ENCODE measurements at regions not wholly inside any gene's neighbourhood (a gene's known extent, or its start where the extent isn't known, plus 50 kb on each side); places are given as distances from the start of the nearest gene placed in this dataset.

GRCh38 chrX:10787264-10787663 is 166.9 kb upstream of the MID1 start:
- Histone ChIP-seq H3K79me2 (ENCODE audit: control insufficient read depth in 1 of 2, insufficient read depth in 2 of 2, low read length in 2 of 2) (no peaks in the 10 kb centered on the region), H2BK120ac (replicated peaks; ENCODE audit: low read depth, low read length) (no peak overlapping the region), H3K23ac (ENCODE audit: insufficient read length) (no peak overlapping the region), H2BK15ac (ENCODE audit: low read length) (no peak overlapping the region), H2BK5ac (ENCODE audit: low read depth, low read length) (no peak overlapping the region), H3K36me3 (ENCODE audit: control insufficient read depth in 2 of 4, insufficient read depth in 4 of 4, low read length in 3 of 4) (no peaks in the 10 kb centered on the region), H3K4me3 (ENCODE audit: extremely low read depth in 1 of 4, insufficient read depth in 2 of 4, low read depth in 3 of 4, low read length in 4 of 4) (no peak overlapping the region), H3K4ac (replicated peaks; ENCODE audit: insufficient read length, low read depth, low read length) (no peak overlapping the region), H3K4me1 (replicated peaks in 1 of 4; ENCODE audit: control insufficient read depth in 3 of 4, insufficient read depth in 4 of 4, low read length in 3 of 4) (no peaks in the 10 kb centered on the region), H2BK12ac (ENCODE audit: low read depth, low read length) (no peak overlapping the region), H4K20me1 (replicated peaks in 1 of 2; ENCODE audit: control insufficient read depth in 1 of 2, insufficient read depth in 2 of 2, low read length in 2 of 2) (no peaks in the 10 kb centered on the region), H4K91ac (replicated peaks; ENCODE audit: insufficient read length, low read length) (no peak overlapping the region), H3K4me2 (ENCODE audit: insufficient read depth in 1 of 2, low read depth in 2 of 2, low read length in 2 of 2) (no peak overlapping the region), H3K9ac (replicated peaks in 1 of 4; ENCODE audit: extremely low read depth in 1 of 4, low read depth in 3 of 4, low read length in 3 of 4) (no peak overlapping the region), H3K23me2 (ENCODE audit: low read depth, low read length) (no peaks in the 10 kb centered on the region), H3K14ac (ENCODE audit: insufficient read length) (no peak overlapping the region), H4K8ac (ENCODE audit: extremely low read depth, insufficient read depth, low read length) (no peak overlapping the region), H3K27me3 (replicated peaks in 1 of 4; ENCODE audit: control insufficient read depth in 3 of 4, extremely low read depth in 1 of 4, insufficient read depth in 3 of 4, low read length in 3 of 4) (no peaks in the 10 kb centered on the region), H3K18ac (ENCODE audit: extremely low read depth, low read length) (no peak overlapping the region), H3K9me3 (ENCODE audit: insufficient read depth in 2 of 2, low read depth in 1 of 2, low read length in 1 of 2) (no peaks in the 10 kb centered on the region), H2AK5ac (ENCODE audit: low read depth, low read length) (no peak overlapping the region), H2BK20ac (ENCODE audit: low read length) (no peak overlapping the region), H2AFZ (ENCODE audit: low read length) (no peak overlapping the region), H4K5ac (ENCODE audit: insufficient read length, low read depth, low read length) (no peak overlapping the region), H3K56ac (replicated peaks; ENCODE audit: insufficient read length, low read depth, low read length) (no peak overlapping the region), H3K79me1 (ENCODE audit: low read depth, low read length) (no peaks in the 10 kb centered on the region), H3K27ac (ENCODE audit: low read depth, low read length) (no peak overlapping the region)
- no peak for TF ChIP-seq CHD2 (IDR thresholded peaks at IDR 0.05; ENCODE audit: low read length)
- TF ChIP-seq TCF12 (IDR thresholded peaks at IDR 0.05; ENCODE audit: low read depth, low read length) = no peak
- TF ChIP-seq TAF7 (optimal IDR thresholded peaks at IDR 0.05; ENCODE audit: borderline replicate concordance, low read depth, low read length) = no peak
- TF ChIP-seq CHD1 (IDR thresholded peaks at IDR 0.05; ENCODE audit: low read depth, low read length) = no peak
- TF ChIP-seq CEBPB (IDR thresholded peaks at IDR 0.05; ENCODE audit: low read depth, low read length) = no peak
- no peak for TF ChIP-seq CTCF (IDR thresholded peaks at IDR 0.05; ENCODE audit: control extremely low read depth in 1 of 3, insufficient read depth in 1 of 3, low read depth in 1 of 3, low read length in 3 of 3)
- ChIA-PET CTCF (ENCODE audit: partially characterized antibody) (interaction anchor here (0.8 kb wide), 1 partner anchor 18 kb away, joined by 3 read pairs; no protein-coding TSS in a partner anchor), POLR2A (ENCODE audit: partially characterized antibody) (no interaction called here)
- no peak for DNase-seq (ENCODE audit: low read depth in 1 of 2, low spot score in 2 of 2)
- FAIRE-seq = no peak
- 100% methylated on average over 3 of the region's 4 CpGs; no CpG with 5 or more reads in 1 of the 2 experiments for WGBS, 2 experiments (ENCODE audit: extremely low coverage in 1 of 2, insufficient coverage in 1 of 2, insufficient read length in 1 of 2, insufficient replicate concordance in 2 of 2, low coverage in 1 of 2, low lambda C conversion rate in 2 of 2, missing lambda C conversion rate in 1 of 2)
